HG03442 (cell line): ENCODE measurements at regions not wholly inside any gene's neighbourhood (a gene's known extent, or its start where the extent isn't known, plus 50 kb on each side); places are given as distances from the start of the nearest gene placed in this dataset.

Source experiments
- ATAC-seq: cut with Tn5 transposase; IDR thresholded peaks from one replicate; pipeline ENCODE4 v1.9.1; 2021; ENCODE audit warnings: mild to moderate bottlenecking, moderate library complexity; ENCODE audit not compliant: unreplicated experiment

DNA sequence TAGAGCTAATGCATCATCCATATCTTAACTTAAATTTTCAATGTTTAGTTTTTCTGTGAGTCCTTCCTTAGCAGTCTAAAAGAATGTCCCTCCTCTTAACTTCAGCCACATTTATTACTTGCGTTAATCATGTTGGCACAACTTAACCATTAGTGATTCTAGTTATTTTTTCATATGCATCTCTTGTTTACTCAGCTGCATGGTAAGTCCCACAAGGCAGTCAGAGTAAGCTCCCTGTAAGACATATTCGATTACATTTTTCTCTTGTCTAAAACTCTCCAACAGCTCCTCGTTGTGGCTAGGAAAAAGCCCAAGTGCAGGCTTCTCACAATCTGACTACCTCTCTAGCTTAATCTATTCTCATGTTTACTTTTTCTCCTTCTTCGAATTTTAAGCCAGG is 2045.3 kb upstream of the PIK3C3 start:
- no peak for ATAC-seq

DNA sequence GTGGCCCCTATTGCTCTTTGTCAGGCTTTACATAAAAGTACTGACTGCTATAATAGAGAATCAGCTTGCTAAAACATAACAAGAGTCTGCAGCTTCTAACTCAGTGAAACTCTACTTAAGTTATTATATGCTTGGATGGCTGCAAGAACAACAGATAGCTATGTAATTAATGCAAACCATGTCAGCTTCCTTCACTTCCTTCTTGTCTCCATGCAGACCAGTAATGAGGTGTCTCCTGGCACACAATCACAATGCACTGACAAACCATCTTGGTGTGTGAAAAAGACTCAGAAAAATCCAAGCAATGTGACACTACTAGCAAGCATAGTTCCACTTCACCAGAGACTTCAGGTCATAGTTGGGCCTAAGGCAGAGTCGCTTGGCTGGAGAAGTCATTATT is 2068.9 kb upstream of the PIK3C3 start:
- ATAC-seq: no peak

DNA sequence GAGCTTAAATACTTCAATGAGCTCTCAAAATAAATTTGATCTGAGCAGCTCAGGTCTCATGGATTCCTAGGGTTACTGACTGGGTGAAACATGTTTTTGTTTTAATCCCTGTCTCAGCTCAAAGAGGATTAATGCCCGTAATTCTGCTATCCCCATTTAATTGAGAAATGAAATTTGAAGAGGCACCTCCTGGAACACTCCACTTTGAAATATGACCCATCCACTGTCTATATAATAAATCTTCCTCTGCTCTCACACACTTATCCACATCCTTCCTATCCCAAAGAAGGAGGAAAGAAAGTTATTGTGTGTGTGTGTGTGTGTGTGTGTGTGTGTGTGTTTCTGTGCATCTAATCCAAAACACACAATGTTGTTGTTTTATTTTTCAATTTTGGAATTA is 2082.4 kb upstream of the PIK3C3 start:
- ATAC-seq: no peak

DNA sequence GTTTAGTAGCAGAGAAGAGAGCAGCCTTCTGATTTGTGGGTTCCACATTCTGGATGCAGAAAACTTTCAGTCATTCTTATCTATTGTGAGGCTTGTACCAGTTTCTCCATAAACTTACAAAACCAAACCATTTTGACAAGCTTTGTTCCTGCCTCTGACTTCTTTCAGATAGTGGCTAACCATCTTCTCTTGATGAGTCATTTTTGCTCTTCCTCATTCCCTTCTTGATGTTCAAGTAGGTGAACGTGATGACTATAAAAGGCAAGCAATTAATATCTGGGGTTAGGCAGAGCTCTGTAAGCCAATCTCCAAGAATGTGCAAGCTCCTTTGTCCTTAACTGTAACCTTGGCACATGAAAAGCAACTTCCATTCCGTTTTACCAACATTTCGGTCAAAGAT is 2083.1 kb upstream of the PIK3C3 start:
- ATAC-seq: no peak

DNA sequence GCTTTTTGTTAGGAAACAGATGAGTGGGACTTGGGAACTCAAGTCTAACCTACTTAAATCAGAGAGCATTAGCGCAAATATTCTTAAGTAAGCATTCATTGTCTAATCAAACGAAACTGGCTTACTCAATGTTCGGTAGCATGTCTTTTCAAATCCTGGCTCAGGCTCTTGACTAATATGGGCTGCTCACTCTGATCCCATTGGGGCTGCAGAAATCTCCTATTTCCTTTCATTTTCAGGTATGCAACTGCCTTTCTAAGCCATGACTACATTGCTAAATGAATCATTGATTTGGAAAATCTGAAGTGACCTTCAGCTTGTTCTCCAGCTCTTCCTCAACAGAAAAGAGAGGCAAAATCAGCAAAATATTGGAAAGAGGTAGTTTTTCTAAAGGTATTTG is 2084.4 kb upstream of the PIK3C3 start:
- no peak for ATAC-seq

DNA sequence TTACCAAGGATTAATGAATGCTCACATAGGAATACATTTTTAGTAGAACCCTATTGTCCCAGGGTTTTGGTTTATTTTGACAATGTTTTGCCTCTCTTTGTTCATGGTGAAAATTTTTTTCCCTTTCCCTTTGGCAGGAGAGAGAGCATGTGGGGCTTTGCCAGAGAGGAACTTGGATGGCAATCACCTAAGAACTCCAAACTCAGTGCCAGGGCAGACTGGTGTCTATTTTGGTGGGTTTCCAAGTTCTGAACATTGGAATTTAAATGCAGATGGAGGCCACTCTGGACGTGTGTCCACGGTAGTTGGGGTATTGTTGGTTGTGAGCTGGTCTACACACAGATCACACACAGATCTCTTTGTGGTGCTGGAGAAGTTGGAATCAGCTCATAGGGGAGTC is 2091.1 kb upstream of the PIK3C3 start:
- ATAC-seq: no peak

DNA sequence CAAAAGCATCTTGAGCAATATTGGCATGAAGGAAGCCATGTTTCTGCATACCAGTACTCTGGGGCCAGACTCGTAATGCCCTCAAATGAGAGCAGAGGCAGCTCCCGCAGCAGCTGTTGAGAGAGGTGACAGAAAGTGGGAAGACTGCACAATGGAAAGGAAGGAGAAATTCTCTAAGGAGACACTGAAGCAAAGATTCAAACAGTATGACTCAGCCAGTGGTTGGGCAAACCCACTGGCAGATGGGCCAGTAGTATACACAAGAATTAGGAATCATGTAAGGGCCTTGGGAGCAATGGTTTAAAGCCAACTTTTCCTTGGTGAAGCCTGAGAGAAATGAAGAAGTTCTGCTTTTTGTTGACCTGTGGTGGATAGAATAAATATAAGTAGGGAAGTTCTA is 2092.7 kb upstream of the PIK3C3 start:
- ATAC-seq: no peak

DNA sequence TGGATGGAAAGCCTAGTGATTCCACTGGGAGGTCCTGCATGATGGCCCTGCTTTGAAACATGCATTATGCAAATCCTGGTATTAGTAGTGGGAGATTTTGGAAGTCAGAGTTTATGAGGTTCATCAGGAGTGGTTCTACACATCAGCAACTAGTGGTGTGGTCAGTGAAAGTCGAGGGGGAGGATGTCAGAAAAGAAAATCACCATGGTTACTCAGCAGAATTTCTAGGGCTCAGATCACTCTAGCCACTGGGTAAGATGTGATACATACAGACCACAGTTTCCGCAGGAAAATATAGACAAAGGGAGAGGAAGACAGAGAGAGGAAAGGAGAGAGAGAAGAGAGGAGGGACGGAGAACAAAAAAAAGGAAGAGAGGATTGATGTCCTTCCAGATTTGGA is 2100.7 kb upstream of the PIK3C3 start:
- ATAC-seq: no peak

DNA sequence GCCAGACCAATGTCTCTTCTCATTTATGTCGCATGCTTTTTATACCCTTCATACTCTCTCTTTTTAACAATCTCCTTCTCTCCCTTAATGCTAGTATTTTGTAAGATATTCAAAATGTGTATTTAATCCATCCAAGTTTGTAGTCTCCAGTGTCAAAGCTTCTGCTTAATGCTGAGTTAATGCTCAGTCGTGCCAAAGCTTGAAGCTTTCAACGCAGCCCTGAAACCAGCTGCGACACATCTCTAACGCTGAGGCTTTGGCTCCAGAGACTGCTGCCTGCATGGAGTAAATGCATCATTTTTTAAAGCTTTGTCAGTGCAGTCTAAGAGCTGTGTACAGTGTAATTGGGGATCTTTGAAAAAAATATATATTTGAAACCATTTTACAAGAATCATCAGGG is 2108.8 kb upstream of the PIK3C3 start:
- ATAC-seq: no peak

DNA sequence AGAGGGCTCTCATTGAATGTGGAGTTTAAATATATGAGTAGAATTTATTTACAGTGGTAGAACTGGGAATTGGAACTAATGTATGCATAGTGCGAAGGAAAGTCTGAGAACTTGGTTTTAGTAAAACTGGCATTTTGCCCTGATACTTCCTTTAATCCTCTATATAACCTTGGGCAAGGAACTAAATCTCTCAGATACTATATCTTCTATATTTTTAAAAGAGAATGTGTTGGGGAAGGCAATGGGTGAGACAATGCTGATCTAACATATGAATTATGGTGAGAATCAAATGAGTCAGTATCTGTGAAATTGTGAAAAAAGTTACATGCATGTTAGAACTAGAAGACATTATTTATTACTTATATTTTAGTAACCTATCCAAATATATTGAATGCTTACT is 2109.4 kb upstream of the PIK3C3 start:
- ATAC-seq: no peak

DNA sequence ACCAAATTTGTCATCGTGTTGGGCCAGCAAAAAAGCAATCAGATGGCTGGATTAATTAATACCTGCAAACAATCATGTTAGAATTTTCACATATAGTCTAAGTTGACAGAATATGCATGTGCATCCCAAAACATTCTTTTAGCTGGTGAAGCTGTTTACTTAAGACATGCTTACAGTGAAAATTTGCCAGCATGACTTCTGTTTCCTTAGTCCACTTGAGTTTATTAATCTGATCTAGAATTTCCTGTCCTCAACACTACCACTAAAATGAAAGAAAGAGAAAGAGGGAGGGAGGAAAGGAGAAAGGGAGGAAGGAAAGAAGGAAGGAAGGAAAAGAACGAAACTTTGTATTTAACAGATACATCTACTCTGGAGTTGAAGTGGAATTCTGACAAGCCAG is 2109.9 kb upstream of the PIK3C3 start:
- ATAC-seq: no peak

DNA sequence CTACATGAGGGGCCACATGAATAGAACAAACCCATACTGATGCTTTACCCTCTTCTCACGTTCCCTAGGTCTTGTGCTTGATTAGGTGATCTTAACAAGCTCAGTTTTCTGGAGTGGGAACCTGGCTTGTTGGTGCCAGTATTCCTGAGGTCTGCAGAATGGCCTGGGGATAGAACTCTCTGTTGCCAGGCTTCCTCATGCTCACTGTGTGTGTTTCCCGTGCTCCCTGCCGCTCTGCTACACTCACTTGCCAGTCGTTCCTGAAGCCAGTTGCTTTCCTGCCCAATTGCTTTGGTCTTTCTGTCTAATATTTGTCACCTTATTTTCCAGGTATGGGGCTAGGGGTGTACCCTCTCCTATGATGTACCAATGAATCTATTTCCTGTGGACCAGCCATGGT is 2111.5 kb upstream of the PIK3C3 start:
- no peak for ATAC-seq

DNA sequence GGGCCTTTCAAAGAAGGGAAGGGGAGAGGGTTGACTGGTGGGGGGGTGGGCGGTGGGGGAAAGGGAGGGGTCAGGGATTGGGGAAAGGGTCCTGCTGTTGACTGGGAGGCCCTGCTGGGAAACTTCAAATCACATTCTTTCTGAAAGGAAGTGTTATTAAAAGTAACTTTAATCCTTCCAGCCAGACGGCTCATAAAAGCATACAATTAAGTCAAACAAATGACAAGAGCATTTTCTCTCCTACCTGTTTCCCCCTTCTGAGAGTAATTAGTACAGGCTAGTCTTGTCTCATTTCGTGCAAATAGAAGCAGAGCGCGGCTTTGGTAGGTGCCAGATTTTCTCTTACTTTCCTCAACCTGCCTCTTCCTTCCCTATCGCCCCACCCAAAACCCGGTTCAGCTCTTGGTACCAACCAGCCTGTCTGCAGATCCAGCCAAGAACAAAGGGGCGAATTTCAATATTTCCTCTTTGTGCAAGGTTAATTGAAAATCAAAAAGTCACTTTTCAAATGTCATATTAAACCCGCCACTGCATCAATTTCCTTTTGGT is 2112.6 kb upstream of the PIK3C3 start:
- ATAC-seq: no peak

DNA sequence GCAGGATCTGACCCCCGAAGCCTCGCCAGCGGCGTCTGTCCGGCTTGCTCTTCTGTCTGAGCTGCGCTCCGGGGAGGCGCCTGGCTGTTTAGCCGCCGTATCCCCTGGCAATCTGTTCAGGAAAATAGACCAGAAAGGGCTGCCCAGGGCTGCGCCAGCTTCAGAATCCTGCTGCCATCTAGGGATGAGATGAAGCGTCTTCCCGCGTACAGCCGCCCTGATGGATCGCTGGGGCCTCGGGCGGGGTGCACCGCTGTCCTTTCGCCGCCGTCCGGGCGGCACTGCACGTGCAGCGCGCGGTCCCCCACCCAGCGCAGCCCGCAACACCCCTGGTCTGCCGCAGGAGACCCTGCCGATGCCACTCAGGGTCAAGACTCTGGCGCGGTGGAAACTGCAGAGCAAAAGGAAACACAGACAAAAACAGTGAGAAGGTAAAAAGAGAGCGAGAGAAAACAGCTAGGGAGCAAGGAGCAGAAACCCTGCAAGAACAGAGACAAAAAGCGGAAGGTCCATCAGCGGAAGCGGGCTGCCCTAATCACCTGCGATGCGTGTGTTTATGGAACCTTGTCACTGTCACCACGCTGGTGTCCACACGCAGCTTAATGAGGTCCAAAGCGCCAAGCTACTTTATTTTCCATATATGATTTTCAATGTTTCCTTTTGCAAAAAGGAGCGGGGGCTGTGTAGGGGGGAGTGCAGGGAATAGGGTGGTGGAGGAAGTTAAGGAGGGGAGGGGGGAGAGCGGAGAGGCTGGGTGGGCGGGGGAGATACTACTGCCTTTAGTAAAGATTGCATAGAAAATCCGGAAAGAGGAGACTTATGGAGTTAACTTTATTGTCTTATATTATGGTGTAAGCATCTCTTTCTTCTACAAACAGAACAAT is 2113.3 kb upstream of the PIK3C3 start:
- ATAC-seq: no peak

DNA sequence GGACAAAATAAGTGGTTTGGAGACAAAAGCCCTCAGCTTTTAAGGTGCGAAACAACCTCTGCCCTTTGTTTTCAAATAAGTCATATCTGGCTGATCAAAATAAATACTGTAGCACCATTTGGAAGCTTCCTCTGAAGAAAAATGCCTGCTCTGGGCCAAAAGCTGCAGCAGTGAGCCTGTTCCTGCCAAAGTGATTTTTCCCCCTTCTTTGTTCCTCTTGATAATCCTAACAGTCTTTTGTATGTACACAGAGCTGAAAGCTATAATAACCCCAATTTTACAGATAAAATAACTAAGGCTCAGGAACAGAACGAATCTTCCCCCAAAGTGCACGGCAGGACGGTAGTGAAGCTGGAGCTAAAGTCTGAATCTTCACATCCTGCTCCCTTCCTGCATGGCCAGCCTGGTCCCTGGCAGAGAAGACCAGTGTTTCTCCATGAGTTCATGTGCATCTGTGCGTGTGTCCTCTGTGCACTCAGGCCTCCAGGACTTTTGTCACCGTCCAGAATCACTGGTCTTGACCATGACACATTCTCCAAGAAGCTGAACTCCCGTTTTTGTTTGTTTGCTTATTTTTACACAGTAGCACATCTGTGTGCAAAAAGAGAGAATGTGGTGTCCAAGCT is 2114.1 kb upstream of the PIK3C3 start:
- no peak for ATAC-seq

DNA sequence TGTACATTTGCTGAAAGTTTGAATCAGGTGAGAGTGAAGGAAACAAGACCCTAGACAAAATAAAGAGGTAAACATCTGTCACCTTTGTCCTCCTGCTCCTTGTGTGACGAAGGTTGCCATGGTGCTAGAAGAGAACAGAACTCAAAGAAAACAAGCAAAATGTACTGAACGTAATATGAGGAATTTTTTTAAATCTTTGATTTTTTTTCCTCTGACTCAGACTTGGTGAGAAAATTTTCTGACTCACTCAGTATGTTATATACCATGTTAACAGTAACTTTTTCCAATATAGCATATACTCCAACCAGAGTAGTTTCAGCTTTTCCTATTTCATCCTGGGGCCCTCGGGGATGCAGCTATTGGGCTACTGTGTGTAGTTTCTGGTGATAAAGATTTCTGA is 2114.6 kb upstream of the PIK3C3 start:
- no peak for ATAC-seq

DNA sequence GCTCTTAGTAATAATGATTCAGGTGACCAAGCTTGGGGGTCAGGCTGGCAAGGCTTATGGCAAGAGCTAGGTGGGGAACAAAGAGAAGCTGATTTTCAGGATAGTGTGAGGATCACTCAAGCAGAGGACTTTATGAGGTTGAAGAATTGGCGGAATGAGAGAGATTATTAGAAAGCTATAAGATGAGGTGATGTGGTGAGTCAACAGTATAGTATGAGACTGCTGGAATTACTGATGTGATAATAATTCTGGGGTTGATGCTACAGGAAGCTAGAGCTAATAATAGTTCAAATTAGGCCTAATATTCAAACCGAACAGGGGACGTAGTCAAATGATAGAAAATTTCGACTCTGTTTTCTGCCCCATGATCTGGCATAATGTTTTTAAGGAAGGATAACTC is 2115.3 kb upstream of the PIK3C3 start:
- no peak for ATAC-seq

DNA sequence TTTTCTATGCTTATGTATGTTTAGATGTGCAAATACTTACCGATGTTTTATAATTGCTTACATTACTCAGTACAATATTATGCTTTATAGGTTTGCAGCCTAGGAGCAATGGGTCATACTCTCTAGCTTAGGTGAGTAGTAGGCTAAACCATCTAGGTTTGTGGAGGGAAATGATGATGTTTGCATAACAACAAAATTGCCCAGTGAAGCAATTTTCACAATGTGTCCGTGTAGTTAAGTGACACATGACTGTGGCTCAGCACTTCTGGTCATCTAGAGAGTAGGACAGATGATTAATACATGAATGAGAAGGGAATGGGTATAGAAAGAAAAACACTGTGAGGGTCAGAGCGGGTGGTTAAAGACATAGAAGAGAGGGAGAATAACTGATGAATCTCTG is 2116.2 kb upstream of the PIK3C3 start:
- no peak for ATAC-seq

DNA sequence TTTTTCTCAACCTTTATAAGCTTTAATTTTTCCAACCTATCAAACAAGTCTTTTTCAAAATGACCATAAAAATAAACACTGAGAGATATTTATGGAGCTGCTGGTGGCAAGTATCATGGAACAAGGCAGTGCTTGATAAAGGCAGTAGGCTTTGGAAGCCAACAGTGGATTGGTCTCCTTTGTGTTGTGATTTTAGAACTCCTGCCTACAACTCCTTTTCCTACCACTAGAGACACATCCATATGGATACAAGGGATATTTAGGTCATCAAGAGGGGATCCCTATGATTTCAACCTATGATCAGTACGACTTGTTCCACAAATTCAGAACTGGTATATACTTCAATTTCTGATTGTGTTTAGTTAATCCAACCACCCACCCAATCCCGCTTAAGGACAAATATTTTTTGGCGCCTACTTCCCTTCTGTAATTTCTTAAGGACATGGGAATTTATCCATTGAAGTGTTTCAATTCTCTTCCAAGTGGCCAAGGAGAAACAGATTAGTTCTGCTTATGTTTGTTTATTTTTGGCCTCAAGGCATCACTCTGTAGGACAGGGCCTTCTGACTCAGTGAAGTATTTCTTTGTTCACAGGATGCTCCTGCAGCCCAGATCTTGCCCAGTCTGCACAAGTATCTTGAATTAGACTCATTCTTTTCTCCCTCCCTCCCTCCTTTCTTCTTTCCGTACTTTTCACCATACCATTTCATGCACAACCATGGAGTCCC is 2119.6 kb upstream of the PIK3C3 start:
- ATAC-seq: no peak

DNA sequence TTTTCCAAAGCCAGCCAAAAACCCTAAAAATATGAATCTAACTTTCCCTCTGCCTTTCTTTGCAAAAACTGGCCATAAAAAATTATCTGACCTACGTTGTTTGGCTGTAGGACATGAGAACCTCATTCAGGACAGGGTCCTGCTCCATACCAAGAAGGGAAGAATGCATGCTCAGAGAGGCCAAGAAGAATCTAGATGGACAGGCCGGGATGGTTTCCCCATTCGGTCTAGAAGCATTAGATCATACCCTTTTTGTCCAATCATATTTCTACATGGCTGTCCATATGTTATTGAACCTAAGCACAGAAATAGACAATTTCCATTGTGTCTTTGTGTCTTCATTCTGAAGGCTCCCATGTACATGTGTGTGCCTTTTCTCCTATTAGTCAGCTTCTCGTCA is 2120.4 kb upstream of the PIK3C3 start:
- ATAC-seq: no peak

DNA sequence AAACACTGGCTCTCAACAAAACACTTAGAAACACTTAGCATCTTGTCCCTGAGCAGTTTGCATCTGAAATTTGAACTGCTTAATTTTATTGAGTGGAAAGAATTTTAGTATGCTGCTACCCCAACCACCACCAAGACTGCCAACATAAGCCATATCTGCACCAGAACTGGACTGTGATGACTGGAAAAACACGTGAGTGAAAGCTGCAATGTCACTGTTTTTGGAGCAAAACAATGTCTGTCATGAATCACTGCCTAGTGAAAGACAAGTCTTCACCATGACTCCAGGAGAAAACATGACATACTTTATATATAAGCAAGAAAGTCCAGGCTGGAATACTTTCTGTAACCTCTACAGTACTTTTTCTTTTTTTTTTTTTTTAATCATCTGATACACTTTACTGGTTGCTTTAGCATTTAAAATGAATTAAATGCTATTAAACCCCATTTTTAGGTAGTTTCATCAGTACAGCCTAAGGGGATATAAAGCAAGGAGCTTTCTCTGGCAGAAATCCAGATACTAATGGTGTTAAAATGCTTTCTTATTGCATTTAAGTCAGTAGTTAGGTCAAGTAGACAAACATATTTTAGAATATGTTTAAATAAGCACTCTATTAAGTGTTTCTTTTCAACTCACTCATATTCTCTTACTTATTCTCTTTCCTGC is 2129.4 kb upstream of the PIK3C3 start:
- no peak for ATAC-seq
